ENCODE measurements at regions not wholly inside any gene's neighbourhood (a gene's known extent, or its start where the extent isn't known, plus 50 kb on each side); places are given as distances from the start of the nearest gene placed in this dataset.
"Not testable (repeated sequence)": the region's sequence is repeated elsewhere in the genome, so short reads cannot be mapped to it uniquely, and the experiment has no call there.

DNA sequence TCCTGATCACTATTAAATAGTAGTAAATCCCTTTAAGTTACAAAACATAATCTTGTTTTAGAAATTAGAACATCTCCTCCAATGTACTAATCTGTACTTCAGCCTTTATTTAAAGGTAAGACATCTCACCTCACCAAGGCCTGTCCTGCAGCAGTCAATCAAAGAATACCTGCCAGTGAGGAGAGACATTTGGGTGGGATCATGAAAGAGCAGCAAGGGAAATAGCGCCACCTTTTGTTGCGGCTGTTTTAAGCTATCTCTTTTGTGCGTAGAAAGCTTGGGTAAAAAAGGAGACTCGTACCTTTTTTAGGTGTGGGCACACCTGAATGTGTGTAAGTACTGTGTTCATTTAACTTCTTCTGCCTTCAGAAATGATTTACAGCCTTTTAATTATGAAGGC is 117.8 kb upstream of the TMTC1 start:
- no peak for TF ChIP-seq CTCF (IDR thresholded peaks at IDR 0.05; ENCODE audit: extremely low read depth, missing control alignments)
- DNase-seq (ENCODE audit: low spot score), result no peak

GRCh38 chr12:29899212-29899931 is 115.6 kb upstream of the TMTC1 start:
- DNase-seq (ENCODE audit: low spot score), result no peak
- no peak for TF ChIP-seq CTCF (IDR thresholded peaks at IDR 0.05; ENCODE audit: extremely low read depth, missing control alignments)

DNA sequence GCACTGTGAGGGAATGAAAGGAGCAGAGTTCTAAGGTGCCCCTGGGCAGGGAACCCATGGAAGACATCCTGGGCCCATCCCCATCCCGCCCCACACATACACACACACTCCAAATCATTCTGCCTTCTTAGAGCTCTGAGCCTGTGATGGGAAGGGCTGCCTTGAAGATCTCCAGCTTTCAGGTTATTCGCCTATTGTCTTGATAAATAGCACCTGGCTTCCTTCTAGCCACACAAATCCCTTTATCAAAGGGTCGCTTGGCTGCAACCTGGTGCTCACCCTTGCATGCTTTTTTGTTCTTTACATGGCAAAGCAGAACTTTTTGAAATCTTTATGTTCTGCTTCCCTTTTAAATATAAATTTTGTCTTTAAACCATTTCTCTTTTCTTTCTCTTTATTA is 112.2 kb upstream of the TMTC1 start:
- no peak for DNase-seq (ENCODE audit: low spot score)
- no peak for TF ChIP-seq CTCF (IDR thresholded peaks at IDR 0.05; ENCODE audit: extremely low read depth, missing control alignments)

DNA sequence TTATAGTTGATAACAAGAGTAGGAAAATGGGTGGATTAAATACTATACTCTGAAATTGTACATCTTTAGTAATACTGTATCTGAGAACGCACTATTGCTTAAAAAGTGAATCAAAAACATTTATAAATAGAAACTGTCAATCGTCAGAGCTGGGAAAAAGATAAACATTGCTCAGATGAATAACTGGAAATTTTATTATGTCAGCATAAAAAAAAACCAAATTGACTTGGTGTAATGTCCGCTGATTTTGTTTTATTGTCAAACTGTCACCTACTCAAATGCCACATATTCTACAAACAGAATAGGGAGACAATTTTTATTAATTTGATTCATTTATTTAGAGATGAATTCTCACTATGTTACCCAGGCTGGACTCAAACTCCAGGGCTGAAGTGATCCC is 109.3 kb upstream of the TMTC1 start:
- no peak for TF ChIP-seq CTCF (IDR thresholded peaks at IDR 0.05; ENCODE audit: extremely low read depth, missing control alignments)
- no peak for DNase-seq (ENCODE audit: low spot score)

GRCh38 chr12:29891792-29892191 is 108.0 kb upstream of the TMTC1 start:
- TF ChIP-seq CTCF (IDR thresholded peaks at IDR 0.05; ENCODE audit: extremely low read depth, missing control alignments), result no peak
- DNase-seq (ENCODE audit: low spot score), result no peak

DNA sequence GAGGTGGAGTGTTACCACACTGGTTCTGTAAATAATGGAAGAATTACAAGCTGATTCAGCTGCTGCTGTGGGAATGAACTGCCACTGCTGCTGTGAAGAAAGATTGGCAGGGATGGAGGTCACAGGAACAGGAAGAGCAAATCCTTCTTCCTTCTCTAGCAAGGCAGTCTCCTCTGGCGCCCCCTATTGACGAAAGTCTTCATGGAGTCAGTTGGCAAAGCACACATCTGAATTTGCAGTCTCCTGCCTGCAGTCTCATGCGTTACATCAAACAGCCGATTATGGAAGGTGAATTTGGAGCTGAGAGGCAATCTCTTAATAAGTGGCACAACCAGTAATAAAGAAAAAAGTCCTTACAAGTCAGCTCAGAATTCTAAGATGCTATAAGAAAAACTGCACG is 106.0 kb upstream of the TMTC1 start:
- TF ChIP-seq CTCF (IDR thresholded peaks at IDR 0.05; ENCODE audit: extremely low read depth, missing control alignments), result peak; percentile 10
- DNase-seq (ENCODE audit: low spot score), result peak; percentile 28

GRCh38 chr12:29888777-29889176 is 105.0 kb upstream of the TMTC1 start:
- no peak for TF ChIP-seq CTCF (IDR thresholded peaks at IDR 0.05; ENCODE audit: extremely low read depth, missing control alignments)
- DNase-seq (ENCODE audit: low spot score), result no peak

DNA sequence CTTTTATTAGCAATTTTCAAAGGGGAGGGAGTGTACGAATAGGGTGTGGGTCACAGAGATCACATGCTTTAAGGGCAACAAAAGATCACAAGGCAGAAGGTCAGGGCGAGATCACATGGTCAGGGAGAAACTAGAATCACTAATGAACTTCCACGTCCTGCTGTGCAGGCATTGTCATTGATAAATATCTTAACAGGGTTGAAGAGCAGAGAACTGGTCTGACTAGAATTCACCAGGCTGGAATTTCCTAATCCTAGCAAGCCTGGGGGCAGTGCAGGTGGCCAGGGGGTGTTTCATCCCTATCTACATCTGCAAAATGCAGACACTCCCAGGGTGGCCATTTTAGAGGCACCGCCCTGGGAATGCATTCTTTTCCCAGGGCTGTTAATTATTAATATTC is 101.2 kb upstream of the TMTC1 start:
- DNase-seq (ENCODE audit: low spot score), result not testable (repeated sequence)

Measured in GM20000 (cell line).